Stimulated activated CD4-positive, alpha-beta T cell treated with anti-CD3 and anti-CD28 coated beads, TNF-alpha, amount 100 ng/mL, for 48 hours (primary cell): ENCODE measurements at regions not wholly inside any gene's neighbourhood (a gene's known extent, or its start where the extent isn't known, plus 50 kb on each side); places are given as distances from the start of the nearest gene placed in this dataset.
"Not testable (repeated sequence)": the region's sequence is repeated elsewhere in the genome, so short reads cannot be mapped to it uniquely, and the experiment has no call there.

Experiments used
- DNase-seq, 3 donors: peaks; one replicate each; pipeline ENCODE4 v3.0.0-alpha.2; 2020; ENCODE audit warnings: low read depth in 3 of 3

DNA sequence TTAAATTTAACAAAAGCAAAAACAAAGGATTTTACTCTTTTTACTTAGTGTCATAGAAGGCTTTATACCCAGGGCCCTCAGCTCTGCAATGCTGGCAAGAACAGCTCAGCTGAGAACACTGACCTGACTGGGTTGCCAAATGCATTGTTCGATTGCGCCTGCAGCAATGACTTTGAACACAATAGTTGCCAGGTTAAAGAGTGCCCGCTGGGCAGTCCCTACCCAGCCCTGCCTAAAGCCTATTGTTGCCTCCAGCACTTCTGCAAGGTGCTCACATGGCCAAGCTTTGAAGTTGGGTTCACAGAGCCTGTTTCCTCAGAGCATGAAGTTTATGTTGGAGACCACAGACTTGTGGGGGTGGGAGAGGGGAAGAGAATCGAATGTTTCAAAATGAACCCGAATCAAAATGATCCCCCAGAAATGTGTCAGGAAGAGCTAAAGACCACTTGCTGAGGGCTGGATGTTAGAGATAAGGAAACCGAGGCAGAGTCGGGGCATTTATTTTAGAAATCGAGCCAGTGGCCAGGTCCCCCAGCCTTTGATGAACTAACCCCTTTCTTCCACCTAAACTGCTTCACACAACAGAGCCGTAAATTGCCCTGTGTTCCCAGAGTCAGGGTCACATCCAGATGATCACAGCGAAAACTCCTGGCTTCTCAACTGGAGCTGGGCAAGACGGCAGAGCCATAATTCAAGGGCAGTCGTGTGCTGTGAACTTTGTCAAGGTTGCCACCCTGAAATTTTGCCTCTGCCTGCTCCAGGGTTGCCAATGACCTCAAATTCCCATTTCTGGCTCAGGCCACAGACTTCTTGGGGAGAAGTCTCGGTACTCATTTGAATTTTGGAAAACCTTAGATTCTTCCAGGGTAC lies 55.0 kb downstream of the FOXA2 start:
- no peak for DNase-seq

DNA sequence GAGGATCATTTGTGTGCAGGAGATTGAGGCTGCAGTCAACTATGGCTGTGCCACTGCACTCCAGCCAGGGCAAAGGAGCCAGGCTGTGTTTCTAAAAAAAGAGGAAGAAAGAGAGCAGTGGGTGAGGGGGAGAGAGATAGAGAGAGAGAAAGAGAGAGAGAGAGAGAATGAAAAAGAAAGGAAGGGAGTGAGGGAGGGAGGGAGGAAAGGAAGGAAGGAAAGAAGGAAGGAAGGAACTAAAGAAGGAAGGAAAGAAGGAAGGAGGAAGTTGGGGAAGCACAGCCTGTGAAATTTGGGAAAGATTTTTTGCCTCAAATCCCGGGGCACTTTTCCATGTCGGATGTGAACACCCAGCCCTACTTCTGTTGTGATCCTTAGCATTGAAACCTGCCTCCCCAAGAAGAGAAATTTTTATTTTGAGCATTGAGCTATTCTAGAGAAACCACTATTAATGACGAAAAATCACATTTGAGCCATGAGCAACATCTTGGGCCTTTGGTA lies 57.8 kb downstream of the FOXA2 start:
- no peak for DNase-seq

GRCh38 chr20:22525821-22526220 lies 58.6 kb downstream of the FOXA2 start:
- DNase-seq: no peak

GRCh38 chr20:22525069-22525820 lies 59.1 kb downstream of the FOXA2 start:
- DNase-seq: no peak

DNA sequence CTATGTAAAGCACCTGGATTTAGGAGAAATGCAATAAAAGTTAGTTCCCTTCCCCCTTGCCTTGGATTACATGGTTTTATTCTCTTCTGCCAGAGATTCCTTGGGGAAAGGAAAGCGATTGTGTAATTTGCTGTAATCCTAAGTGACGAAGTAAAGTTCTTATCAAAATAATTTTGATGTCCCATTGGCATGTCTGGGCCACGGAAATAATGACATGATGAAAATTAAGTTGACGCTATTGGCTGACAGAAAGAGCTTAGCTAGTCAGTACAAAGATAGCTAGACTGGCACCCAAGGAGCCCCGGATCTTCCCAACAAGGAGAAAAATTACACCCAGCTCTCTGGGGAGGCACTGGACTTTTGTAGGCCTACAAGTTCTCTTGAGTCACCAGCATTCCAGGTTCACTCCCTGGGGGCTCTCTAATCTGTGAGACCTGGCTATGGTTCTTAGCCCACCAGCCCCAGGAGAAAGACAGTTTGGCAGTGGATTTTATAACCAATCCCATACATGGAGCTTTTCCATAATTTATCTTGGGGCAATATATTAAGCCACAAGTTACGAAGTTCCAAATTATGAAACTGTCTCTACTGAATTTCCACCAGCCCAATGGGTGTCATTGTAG lies 59.9 kb downstream of the FOXA2 start:
- DNase-seq: no peak

GRCh38 chr20:22523499-22524392 lies 60.6 kb downstream of the FOXA2 start:
- no peak for DNase-seq

DNA sequence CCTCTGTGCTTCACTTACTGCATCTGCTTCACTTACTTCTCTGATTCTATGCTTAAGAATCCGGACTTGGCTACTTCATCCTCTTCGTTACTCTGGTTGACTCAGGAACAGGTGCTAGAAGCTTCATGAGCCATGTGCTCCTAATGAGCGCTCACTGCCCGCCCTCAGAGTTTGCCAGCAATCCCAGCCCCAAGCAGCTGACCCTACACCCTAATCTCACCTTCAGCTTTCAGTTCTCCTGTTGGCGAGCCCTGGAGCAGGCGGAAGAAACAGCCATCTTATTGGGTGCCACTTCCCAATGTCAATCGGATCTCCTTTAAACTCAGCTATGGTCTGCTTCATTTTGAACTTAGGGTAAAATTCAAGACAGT lies 61.3 kb downstream of the FOXA2 start:
- DNase-seq: no peak

GRCh38 chr20:22522701-22523100 lies 61.7 kb downstream of the FOXA2 start:
- no peak for DNase-seq

GRCh38 chr20:22521940-22522339 lies 62.4 kb downstream of the FOXA2 start:
- not testable (repeated sequence) for DNase-seq

- no peak for DNase-seq
Measured at GRCh38 chr20:22520381-22520780, 64.0 kb downstream of the FOXA2 start.

DNA sequence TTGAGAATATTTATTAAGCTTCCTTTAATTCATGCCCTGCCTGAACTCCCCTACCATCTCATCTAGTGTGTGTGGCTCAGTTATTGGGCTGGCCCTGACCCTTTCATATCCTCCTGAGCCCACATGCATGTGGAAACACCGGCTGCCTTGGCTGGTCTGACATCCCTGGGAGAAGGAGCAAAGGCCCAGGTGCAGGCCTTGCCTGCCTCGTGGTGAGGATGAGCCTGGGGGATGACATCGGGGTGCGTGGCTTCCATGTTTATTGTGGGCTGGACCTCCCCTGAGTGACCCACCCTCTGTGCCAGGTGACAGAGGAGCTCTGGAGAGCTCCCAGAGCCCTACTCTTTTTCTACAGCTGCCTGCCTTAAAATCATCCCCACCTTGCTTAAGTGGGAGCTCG lies 69.1 kb downstream of the FOXA2 start:
- DNase-seq: no peak

DNA sequence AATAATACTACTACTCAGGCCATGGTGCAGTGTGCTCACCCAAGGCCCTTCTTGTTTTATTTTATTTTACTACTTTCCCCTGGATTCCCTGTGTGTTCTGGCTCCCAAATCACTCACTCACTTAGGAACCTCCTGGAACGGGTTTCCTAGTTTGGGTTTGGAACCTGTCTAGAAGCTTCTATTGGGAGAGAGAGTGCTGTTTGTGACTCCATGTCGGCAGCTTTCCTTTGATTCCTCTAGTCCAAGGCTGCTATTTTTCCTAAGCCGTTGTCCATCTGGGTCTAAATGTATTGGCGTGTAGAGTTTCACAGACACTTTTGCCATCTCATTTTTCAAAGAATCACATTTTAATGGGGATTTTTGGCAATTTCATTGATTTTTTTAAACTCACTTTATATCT lies 70.8 kb downstream of the FOXA2 start:
- no peak for DNase-seq

DNA sequence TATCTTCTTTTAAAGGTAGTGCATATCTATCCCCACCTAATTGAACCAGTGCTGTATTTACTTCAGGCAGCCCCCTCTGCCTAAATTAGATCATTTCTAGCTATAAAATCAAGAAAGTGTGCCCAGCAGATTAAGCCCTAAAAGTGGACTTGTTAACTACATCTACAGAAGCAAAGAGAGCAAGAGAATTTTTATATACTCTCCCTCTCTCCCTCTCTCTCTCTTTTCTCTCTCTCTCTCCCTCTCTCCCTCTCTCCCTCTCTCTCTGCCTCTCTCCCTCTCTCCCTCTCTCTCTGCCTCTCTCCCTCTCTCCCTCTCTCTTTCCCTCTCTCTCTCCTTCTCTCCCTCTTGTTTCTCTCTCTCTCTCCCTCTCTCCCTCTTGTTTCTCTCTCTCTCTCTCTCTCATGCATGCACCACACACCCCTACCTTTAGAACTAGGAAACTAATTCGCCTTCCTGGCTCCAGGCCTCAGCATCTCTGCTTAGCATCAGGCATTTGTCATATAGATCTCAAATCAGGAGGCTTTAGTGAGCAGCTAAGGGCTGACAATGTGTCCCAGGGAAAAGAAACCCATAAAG lies 71.4 kb downstream of the FOXA2 start:
- no peak for DNase-seq

GRCh38 chr20:22511943-22512910 lies 72.1 kb downstream of the FOXA2 start:
- no peak for DNase-seq

- no peak for DNase-seq
Measured at GRCh38 chr20:22509843-22510147, 74.6 kb downstream of the FOXA2 start.

DNA sequence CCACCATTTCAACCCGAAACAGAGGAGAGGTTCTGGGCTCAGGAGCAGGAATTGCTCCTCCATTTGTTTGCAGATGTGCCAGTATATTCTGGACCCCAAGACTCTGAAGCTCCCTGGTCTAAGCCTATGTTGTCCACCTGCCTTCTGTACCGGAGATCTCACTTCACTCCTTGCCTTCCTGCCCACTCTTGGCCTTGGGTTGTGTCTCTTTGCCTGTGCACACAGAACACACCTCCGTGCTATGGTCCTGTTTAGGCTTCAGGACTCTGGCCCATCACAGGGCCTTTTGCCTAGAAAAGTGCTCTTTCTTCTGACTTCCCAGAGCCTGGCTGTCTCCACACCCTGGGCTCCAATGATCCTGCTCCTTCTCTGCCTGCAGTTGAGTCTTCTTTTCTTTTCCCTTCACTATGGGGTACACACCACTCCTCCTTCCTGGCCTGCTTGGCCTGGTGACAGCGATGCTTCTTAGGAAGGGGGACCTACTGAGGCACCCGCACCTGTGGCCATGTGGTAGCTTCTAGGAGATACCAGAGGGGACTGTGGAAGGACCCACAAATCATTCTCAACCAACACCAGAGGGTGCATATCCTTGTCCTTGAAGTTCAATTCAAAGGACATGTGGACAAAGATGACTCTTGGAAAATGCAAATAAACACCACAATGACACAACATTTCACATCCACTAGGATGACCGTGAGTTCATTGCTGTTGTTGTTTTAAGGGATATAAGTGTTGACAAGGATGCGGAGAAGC lies 75.1 kb downstream of the FOXA2 start:
- DNase-seq: no peak

DNA sequence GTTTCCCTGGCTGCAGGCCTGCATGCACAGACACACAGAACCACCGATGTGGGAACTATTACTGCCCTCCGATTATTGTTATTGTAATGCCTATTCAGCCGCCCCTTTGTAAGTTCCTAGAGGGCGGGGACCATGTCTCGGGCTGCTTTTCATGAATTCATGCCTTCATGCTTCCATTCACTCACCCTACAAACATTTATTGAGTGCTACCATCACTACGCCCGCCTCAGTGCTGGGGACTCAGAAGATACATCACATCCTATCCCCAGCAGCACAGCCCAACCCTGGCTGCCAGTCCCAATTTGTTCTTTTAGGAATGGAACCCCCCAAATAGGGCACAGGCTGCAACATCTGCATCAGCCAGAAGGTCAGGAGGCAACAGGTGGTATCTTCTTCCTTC lies 75.9 kb downstream of the FOXA2 start:
- DNase-seq: no peak

- no peak for DNase-seq
Measured at GRCh38 chr20:22507240-22507961, 77.0 kb downstream of the FOXA2 start.

- DNase-seq: no peak
Measured at GRCh38 chr20:22506827-22507226, 77.5 kb downstream of the FOXA2 start.
